HG03575 (cell line): ENCODE measurements at regions not wholly inside any gene's neighbourhood (a gene's known extent, or its start where the extent isn't known, plus 50 kb on each side); places are given as distances from the start of the nearest gene placed in this dataset.
A peak's percentile ranks its signal among the peaks of the same experiment; 100 is the strongest.

Experiments used
- ATAC-seq: cut with Tn5 transposase; IDR thresholded peaks from one replicate; pipeline ENCODE4 v1.9.1; 2021; ENCODE audit not compliant: unreplicated experiment, insufficient number of reproducible peaks, low FRiP score; ENCODE audit errors: extremely low read depth

DNA sequence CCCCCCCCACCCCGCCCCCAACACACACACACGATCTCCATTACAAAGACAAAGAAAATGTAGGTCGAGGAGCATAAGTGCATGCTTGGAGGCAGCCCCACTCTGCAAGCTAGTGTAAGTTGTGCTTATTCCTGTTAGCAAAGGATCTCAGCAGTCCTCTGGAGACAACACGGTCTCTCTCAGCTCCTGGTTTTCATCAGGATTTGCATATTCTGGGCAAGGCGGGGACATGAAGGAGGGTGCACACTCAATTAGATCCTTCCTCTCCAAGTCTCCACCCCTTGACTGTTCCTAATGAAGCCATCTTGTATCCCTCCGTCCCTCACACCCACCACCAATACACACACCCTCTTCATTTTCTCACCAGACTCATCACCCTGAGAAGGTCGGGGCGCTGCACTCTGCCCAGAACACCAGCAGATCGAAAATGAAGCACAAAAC is 63.8 kb downstream of the MRPL46 start:
- no peak for ATAC-seq

DNA sequence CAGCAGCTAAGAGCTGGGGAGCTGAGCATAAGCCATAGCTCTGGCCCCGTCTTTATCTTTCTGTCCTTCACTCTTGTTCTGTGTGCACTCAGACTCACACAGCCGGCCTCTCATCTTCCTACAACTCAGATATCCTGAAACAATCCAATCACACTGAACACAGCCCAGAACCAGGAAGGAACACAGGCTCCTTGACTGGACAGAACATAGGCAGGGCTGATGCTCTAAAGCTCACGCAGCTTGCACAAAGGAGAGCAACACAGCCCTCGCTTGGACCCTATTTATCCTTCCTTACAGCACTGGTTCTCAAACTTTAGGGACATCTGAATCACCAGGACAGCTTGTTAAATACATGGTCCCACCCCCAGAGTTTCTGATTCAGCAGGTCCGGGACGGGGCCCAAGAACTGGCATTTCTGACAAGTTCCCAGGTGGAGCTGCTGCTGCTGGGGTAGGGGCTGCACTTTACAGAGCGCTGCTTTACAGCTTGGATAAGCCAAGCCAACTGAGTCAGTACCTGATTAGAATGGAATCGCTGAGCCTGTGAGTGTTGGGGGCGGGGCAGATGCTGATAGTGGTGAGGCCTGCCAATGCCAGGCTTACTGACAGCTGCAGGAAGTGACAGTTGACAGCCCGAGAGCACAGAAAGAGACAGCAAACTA is 65.1 kb downstream of the MRPL46 start:
- no peak for ATAC-seq

DNA sequence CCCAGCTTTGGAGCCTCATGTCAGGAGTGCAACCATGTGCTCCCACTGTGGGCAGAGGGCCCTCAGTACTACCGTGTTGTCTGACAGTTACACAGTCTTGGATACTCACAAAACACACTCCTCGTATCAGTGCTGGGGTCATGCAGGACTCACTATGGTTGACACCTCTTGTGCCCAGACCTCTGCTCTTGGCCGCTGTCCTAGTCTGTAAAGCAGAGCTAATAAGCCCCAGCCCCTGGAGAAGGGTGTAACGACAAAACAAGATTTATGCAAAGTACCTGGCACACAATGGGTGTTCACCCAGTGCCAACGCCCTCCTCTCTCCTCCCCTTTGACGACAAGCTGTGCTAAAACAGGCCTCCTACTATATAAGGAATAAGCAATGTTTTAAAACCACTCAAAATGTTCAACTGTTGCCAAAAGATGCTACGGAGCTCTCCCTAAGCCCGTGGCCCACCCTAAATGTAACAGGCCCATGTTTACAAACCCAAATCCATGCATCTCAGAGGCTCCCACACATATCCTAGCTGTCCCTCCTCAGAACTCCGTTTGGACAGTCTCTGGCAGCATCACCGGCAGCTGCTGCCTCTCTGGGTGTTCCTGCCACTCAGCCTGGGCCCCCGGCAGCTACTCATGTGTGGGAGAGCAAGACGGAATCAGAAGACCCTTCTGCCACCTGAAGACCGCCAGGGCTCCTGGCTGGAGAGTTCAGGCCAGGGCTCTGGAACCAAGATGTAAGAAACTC is 65.8 kb downstream of the MRPL46 start:
- ATAC-seq = no peak

DNA sequence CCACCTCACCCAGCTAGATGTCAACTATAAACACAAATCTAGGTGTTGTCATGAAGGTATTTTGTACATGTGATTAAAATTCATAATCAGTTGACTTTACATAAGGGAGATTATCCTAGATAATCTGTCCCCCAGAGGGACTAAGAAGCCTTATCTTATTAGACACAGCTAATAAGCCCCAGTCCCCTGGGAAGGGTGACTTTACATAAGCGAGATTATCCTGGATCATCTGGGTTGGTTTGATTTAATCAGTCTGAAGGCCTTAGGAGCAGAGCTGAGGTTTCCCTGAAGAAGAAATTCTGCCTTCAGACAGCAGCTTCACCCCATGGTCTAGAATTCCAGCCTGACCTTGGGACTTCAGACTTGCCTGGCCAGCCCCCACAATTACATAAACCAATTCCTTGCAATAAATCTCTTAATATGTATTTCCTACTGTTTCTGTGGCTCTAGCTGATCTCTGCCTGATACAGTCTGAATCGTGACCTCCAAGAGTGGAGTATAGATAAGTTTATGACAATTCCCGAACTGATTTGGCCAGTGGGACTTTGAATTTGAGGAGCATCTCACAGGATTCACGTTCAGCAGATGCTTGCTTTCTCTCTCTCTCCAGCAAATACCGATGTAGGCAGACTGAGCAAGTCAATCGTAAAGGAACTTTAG is 66.5 kb downstream of the MRPL46 start:
- no peak for ATAC-seq

DNA sequence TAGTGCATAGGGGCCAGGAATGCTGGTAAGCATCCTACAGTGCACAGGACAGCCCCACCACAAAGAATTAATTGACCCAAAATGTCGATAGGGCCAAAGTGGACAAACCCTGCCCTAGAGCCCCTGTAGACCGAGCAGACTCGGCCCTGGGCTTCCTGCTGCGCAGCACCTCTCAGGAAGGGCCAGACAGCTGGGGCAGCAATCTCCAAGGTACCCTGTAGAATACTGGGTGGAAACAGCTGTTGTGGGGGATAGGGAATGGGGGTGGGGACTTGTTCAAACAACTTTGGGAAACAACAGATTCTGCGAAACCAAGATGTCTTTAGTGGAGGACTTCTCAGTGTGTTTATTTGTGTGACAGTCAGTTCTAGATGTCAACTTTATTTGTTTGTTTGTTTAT is 67.1 kb downstream of the MRPL46 start:
- ATAC-seq = no peak

DNA sequence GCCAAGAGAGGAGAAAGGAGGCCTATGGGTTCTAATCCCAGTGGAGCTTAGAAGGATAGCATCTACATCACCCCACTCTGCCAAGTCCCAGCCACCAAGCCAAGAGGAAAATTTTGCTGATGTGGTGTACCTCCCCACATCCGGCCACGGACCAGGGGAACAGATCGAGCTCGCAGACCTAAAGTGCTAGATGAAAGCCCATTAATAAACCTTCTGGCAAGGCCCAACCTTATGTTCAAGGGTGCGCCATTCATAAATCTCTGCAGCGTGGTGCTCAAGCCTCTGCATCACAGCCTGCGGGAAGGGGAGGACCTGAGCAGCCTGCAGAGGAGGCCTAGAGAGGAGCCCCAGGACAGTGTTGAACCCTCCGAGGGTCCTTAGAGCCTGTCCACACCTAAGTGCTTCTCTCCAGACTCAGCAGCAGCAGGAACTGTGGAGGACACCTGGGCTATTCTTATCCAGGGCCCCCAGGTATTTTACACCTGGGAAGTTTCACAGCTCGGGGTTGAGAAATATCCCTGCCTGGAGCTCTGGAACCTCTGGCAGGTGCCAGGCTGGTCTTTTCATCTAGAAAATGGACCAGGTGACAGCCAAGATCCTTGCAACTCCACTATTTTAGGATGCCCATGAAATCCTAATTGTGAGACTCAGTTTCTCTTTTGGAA is 68.0 kb downstream of the MRPL46 start:
- ATAC-seq = no peak

DNA sequence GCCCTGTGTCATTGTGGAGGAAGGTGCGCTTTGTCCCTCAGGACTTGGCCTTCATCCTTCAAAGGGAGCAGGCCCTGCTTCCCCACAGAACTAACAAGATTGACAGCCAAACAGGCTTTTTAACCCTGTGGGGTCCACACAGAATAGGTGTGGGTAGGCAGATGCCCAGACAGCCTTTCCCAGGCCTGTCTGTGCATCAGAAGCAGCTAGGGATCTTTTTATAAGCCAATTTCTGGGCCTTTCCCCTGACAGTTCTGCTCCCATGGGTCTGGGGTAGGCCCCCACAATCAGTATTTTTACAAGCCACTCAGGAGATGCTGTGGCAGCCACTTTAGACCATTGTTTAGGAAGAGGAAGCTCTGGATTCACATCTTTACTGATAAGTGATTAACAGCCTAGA is 69.2 kb downstream of the MRPL46 start:
- no peak for ATAC-seq

DNA sequence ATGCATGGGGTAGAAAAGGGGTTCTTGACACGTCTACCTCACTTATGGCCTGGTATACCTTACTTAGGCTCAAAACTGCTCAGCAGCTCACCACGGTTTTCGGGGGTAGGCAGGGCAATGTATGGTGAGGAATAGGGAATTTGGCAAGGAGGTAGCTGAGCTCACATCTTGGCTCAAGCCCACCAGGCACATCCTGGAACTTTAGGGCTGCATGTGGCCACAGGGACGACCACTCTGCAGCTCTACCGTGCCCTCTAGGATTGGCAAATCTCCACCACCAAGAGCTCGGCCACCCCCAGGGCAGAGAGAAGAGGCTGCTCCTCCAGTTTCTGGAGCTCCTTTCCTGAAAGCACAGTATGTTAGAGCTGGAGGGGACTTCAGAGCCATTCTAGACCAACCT is 69.7 kb downstream of the MRPL46 start:
- ATAC-seq = no peak

DNA sequence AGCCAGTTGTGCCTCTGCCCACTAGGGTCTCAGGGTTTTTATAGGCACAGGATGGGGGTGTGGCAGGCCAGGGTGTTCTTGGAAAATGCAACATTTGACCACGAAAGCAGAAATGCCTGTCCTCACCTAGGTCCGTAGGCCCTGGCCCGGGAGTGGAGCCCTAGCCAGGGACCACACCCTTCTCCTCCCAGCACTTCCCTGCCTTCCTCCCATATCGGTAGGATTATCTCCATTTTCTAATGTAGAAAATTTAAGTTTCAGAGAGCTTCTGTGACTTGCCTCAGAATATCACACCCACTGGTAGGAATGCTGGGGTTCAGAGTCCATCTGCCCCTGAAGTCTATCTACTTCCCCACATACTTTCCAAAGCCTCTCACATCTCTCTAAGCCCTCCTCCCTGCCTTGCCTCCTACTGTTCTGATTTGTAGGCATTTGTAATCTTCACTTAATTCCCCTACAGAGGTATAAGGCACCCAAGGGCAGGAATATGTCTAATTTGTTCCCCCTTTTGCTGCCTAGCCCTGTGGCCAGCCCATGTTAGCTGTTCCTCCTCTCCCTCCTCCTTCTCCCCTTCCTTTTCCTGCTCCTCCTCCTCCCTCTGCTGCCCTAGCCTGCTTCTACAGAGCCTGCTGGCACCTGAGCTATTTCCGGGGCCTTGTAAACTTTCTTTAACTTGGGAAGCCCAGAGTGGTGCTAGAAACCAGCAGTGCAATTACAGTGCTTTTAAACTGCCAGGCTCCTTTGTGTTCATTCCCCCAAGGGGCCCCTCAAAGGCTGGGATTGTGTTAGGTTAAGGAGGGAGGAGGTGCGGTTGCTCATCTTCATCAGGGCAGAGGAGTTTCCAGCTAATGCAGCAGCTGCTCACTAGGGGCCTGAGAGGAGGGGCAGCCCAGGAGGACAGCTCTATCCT is 71.1 kb downstream of the MRPL46 start:
- no peak for ATAC-seq

DNA sequence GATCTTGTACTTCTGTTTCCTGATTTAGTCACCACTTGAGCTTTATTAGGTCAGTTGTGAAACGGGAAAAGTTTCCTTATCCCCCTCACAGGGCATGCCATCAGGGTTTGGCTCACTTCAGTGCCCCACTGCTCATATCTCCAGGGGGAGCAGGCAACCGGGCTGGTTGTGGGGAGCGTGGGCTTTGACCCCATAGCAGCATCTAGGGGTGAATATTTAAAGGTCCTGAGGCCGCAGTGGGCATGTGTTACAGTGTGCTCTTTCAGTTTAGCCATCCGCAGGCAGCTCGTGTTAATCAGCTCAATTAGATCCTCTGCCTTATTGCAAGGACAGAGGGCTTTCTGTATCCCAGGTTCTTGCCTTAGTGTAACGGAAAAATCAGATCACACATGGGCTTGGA is 71.9 kb downstream of the MRPL46 start:
- no peak for ATAC-seq

DNA sequence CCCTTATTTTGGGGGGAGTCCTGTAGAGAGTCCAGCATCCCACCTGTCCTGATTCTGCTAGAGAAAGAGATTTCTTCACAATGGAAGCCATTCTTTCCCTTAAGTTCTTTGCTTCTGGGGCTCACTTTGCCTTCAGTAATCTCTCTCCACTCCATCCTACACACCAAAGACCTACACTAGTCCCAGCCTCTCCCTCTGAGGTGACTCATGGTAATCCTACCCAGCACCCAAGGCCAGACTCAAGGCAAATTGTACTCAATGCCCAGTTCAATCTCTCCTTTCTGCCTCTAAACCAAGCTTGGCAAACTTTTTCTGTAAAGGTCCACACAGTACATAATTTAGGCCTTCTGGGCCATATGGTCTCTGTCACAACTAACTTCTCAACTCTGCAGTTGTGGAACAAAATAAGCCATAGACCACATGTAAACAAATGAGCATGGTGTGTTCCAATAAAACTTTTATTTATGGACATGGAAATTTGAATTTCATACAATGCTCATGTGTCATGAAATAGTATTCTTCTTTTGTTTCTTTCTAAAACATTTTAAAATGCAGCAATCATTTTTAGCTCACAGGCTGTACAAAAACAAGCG is 72.5 kb downstream of the MRPL46 start:
- no peak for ATAC-seq

DNA sequence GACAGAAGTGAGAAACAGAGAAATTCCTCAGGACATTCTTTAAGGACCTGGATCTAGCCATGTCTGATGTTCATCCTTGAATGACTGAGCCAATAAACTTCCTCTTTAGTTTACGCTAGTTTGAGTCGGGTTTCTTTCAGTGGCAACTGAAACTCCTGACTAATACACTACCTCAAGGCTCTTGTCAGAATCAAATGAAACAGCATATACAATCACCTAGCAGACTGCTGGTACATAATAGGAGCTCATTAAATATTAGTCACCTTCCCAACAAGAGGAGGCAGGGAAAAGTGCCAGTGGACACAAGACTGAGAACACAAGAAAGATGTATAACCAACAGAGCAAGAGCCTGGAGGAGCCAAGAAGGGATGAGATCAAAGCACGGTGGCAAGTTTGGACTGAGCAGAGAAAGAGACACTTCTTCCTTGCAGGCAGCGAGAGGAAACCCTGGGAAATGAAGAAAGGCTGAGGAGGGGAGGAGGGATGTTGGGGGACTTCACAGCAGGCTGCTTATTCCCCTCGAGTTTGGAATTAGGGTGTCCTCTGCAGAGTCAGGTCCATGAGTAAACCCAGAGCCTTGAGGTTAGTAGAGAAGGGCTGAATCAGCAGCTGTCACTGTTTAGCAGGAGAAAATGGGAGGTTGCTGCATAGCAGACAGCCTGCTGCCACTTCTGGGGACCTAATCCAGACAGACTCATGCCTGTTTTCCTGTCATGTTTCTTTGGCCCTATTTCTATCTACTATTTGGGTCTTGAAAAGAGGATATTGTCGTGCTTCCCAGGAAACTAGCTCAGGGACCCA is 73.3 kb downstream of the MRPL46 start:
- peak; percentile 64 for ATAC-seq

DNA sequence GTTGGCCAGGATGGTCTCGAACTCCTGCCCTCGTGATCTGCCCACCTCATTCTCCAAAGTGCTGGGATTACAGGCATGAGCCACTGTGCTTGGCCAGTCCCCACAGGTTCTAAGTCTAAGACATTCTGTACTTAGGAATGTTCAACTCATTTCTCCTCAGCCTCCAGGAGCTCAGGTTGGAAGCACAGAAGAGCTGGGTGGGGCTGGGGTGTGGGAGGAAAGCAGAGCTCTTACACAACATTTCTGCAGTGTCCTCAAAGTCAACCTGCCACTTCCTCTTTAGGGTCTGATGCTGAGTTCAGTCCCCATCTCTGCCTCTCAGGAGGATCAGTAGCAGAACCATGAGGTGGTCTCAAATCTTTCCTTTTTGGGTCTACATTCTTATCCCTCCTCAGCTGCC is 75.5 kb downstream of the MRPL46 start:
- ATAC-seq = no peak

DNA sequence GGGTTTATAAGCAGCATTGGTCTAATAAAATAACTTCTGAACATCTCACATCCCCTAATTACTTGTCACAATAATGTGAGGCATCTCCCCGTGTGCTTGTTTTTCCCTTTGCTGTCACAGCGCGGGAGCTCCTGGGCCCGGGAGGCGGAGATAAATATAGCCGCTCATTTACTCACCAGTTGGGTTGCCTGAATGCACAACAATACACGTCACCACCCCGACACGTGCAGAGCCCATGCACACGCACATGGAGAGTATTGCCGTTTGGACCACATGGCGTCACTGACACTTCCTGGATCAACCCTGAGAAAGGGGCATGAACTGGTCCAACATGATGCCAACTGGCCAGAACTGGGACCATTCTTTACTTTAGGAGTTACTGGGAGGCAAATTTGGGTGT is 76.2 kb downstream of the MRPL46 start:
- ATAC-seq = no peak

DNA sequence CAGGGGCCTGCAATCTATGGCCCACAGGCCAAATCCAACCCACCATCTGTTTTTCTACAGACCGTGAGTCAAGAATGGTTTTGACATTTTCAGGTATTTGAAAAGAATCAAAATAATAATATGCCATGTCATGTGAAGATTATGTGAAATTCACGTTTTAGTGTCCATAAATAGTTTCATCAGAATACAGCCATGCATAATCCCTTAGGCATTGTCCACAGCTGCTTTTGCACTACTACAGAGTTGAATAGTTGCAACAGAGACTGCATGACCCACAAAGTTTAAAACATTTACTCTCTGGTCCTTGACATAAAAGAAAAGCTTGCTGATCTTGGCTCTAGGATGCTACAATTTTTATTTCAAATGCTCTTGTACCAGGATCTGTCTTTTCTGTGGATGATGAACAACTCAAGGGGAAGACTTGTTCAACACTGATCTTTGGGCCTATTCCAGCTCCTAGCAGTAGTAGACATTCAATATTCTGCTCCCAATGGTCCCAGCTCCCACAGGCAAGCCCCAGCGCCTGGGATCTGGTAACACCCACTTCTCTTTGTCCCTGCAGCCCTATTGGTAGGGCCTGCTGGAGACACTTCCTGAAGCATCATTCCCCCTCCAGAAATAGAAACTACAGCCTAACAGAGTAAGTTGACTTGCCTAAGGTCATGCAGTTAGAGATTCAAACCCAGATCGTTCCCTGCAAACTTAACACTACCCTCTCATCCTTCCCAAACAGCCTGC is 76.9 kb downstream of the MRPL46 start:
- ATAC-seq = no peak

DNA sequence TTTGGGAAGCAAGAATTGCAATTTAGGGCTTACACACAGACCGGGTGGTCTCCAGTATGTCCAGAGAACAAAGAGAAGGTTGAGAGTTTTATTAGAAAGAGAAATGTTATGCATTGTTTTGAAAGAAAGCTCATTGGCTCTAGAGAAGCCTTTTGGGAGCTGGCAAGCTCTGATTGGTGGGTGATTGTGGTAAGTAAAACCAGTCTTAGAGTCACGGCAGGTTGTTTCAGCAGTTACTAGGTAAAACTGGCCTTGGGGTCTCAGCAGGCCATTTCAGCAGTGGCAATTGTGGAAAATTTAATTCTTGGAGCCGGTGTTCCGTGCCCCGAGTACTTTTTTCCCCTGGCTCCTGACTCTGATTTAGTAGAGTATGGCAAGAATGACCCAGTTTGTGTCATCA is 78.1 kb downstream of the MRPL46 start:
- no peak for ATAC-seq

DNA sequence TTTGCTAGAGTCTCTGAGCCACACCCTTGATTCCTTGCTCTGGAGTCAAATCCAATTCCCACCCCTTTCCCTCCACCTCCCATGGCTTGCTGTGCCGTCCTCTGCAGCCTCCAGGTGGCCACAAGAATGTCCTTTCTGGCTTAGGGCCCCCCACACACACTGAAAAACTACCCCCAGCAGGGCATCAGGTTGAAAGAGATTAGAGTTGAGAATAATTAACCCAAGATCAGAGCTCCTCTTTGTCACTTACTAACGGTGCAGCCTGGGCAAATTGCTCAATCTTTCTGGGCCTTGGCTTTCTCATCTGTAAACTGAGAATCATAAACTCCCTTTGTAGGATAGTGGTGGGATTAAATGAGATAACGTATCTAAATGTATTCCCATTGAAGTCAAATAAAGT is 78.5 kb downstream of the MRPL46 start:
- ATAC-seq = no peak
